ENCODE measurements at regions not wholly inside any gene's neighbourhood (a gene's known extent, or its start where the extent isn't known, plus 50 kb on each side); places are given as distances from the start of the nearest gene placed in this dataset.

- no peak for TF ChIP-seq ZFX (IDR thresholded peaks at IDR 0.05)
- no peak for TF ChIP-seq CTCF (conservative IDR thresholded peaks at IDR 0.05)
These were observed 330.3 kb upstream of the GHITM start for GRCh38 chr10:83809001-83809400.

GRCh38 chr10:83816942-83817341 is 322.4 kb upstream of the GHITM start:
- TF ChIP-seq CTCF (conservative IDR thresholded peaks at IDR 0.05) (no peak), ZFX (IDR thresholded peaks at IDR 0.05) (no peak)
- no peak overlapping the region for H3K27ac ChIP-seq

More at GRCh38 chr10:83809001-83809400, 330.3 kb upstream of the GHITM start:
- no peak overlapping the region for H3K27ac ChIP-seq

- no peak overlapping the region for H3K27ac ChIP-seq
- no peak for TF ChIP-seq CTCF (conservative IDR thresholded peaks at IDR 0.05)
- no peak for TF ChIP-seq ZFX (IDR thresholded peaks at IDR 0.05)
These were observed 321.5 kb upstream of the GHITM start for GRCh38 chr10:83817797-83818196.

- TF ChIP-seq ZFX (IDR thresholded peaks at IDR 0.05), result no peak
- H3K27ac ChIP-seq, result no peak overlapping the region
These were observed 319.7 kb upstream of the GHITM start for GRCh38 chr10:83819609-83820008.

GRCh38 chr10:83820033-83820432 is 319.3 kb upstream of the GHITM start:
- TF ChIP-seq CTCF (conservative IDR thresholded peaks at IDR 0.05), result no peak
- TF ChIP-seq ZFX (IDR thresholded peaks at IDR 0.05), result no peak
- H3K27ac ChIP-seq, result no peak overlapping the region

GRCh38 chr10:83824099-83824498 is 315.2 kb upstream of the GHITM start:
- H3K27ac ChIP-seq, result no peak overlapping the region
- no peak for TF ChIP-seq CTCF (conservative IDR thresholded peaks at IDR 0.05)
- no peak for TF ChIP-seq ZFX (IDR thresholded peaks at IDR 0.05)

- TF ChIP-seq ZFX (IDR thresholded peaks at IDR 0.05) (no peak), CTCF (conservative IDR thresholded peaks at IDR 0.05) (no peak)
These were observed 305.2 kb upstream of the GHITM start for GRCh38 chr10:83834096-83834495.

GRCh38 chr10:83835945-83836745 is 303.2 kb upstream of the GHITM start:
- H3K27ac ChIP-seq, result no peak overlapping the region
- TF ChIP-seq CTCF (conservative IDR thresholded peaks at IDR 0.05), result no peak
- TF ChIP-seq ZFX (IDR thresholded peaks at IDR 0.05), result no peak

More at GRCh38 chr10:83834096-83834495, 305.2 kb upstream of the GHITM start:
- H3K27ac ChIP-seq, result no peak overlapping the region

All from C4-2B (cell line).